DMS153 treated with DMSO at 0.1 percent for 48 hours (cell line): ENCODE measurements at regions not wholly inside any gene's neighbourhood (a gene's known extent, or its start where the extent isn't known, plus 50 kb on each side); places are given as distances from the start of the nearest gene placed in this dataset.

ENCODE experiments used
- DNase-seq: peaks from one replicate; lab custom pipeline; 2025; ENCODE audit not compliant: unreplicated experiment; lab: John Stamatoyannopoulos, UW

GRCh38 chr3:72193771-72194430 is 409.0 kb upstream of the PROK2 start:
- DNase-seq = no peak

GRCh38 chr3:72192572-72192971 is 407.6 kb upstream of the PROK2 start:
- no peak for DNase-seq

- no peak for DNase-seq
Observed at GRCh38 chr3:72191209-72191960, 406.4 kb upstream of the PROK2 start.

GRCh38 chr3:72190050-72190449 is 405.1 kb upstream of the PROK2 start:
- no peak for DNase-seq

GRCh38 chr3:72189339-72189738 is 404.4 kb upstream of the PROK2 start:
- no peak for DNase-seq

- DNase-seq = no peak
Observed at GRCh38 chr3:72188536-72188935, 403.6 kb upstream of the PROK2 start.

DNA sequence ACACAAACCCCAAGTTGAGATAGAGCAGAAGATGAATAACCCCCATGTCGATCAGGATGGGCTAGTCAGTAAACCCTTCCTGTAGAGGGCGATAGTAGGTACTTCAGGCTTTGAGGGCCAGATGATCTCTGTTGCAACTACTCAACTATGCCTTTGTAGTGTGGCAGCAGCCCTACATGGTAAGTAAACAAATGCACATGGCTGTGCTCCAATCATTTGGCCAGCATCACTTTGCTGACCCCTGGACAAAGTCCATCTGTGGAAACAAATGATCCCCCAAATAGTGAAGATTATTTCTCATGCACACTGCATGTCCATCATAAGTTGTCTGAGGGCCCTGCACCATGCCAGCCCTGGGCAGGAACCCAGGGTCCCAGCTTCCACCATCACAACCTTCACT is 402.2 kb upstream of the PROK2 start:
- DNase-seq = no peak

DNA sequence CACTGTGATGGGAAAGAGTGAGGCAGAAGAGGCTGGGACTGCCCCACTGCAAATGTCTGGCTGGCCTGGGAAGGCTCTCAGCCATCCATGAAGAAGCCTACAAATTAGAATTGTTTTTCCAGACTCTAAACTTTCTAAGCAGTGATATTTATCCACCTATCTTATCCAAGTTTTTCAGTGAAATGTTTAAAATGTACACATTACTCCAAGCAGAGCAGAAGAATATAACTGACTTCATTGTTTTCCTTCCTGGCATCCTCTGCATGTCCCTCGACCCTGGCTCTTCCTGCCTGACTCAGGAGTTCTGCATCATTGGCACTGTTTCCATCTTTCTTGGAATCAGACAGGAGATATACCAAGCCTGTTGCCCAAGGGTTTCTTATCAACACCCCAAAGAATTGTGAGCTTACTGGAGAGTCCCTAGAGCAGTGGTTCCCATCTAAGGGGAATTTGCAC is 401.5 kb upstream of the PROK2 start:
- no peak for DNase-seq

DNA sequence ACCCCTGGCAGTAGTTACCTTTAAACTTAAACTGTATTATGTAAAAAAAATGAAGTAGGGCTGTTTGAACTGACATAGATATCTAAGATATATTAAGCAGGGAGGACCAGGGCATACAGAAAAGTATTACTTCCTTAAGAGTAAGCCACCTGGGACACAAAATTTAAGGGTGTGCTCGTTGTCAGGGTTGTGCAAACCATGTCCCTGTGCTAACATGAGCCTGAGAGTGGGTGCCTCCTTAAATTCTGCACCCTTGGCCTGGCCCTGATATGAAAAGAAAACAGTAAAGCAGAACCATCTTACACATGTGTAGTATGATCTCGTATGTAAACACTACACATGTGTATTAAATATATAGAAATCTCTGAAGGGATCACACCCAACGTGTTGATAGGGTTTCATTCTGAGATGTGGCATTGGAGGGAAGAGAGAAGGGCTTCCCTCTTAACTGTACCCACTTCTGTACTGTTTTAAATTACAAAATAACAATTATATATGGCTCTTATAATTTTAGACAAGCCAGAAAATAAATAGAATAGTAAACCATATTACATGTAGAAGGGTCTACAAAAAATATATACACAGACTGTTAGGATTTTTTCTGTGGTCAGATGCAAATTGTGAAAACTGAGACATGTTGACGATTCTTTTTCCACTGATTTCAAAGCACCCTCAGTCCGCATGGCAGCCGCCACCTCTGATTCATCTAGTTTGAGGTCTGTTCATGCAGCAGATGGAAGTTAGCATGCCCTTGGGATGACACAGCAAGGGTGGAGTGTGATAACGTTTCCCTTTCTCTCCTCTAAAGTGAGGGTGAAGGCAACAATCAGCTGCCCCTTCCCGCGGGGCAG is 400.8 kb upstream of the PROK2 start:
- no peak for DNase-seq

- no peak for DNase-seq
Observed at GRCh38 chr3:72183489-72183888, 398.5 kb upstream of the PROK2 start.

DNA sequence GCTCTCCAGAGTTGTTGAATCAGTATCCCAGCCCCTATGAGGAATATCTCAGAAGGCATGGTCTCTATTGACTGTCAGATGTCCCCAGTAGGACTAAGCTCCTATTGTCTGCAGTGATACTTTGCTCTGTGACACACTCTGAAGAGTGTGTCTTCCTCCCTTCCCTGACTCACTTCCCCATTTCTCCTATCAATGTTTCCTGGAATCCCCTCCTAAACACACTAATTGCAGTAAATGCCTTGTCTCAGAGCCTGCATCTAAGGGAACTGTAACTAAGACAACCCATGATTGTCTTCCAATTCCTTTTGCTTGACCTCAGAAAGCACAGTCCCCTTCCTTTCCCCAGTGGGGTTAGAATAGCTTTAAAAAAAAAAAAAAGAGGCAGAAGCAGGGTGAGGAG is 397.3 kb upstream of the PROK2 start:
- DNase-seq = no peak

DNA sequence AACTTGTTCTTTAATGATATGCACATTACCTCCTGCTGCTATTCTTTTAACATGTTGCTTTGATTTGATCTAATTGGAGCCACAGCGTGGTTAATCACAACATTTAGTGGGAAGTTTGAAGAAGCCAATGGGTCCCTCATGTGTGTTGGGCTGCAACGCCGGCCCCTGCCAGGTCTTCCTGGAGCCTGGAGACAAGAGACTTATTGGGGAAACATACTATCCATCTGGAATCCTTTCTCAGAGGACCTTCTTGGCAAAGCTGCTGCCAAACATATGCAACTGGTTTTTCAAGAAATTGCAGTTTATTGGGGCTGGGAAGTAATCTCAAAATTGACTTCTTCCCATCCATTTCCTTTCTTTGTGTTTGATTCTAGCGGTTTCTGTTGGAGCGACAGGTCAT is 396.3 kb upstream of the PROK2 start:
- DNase-seq = no peak

DNA sequence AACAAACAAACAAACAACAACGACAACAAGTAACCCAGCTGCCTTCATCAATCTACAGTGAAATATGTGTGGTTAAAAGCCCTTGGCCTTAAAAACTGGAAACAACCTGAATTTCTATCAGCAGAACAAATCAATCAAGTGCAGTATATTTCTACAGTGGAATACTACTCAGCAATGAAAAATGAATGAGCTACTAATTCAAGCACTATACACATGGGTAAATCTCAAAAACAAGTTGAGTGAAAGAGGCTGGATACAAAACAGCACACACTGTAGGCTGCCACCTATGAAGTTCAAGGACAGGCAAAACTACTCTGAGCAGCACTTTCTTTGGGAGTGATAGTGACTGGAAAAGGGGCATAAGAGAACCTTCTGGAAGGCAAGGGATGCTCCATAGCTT is 395.5 kb upstream of the PROK2 start:
- DNase-seq = no peak

DNA sequence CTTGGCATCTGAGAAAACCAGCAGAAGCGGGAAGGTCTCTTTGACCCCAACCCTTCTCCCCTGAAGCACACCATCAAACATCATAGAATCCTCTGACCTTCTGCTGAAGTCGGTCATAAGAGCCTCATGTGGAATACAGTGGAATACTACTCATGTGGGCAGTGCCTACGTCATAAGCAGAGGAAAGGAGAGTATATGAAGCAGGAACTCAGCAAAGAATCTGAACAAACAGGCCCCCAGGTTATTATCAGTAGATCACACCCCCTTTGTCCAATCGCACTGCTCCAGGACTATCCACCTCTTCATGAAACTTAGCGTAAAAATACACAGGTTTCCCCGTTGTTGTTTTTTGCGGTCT is 394.1 kb upstream of the PROK2 start:
- DNase-seq = no peak

DNA sequence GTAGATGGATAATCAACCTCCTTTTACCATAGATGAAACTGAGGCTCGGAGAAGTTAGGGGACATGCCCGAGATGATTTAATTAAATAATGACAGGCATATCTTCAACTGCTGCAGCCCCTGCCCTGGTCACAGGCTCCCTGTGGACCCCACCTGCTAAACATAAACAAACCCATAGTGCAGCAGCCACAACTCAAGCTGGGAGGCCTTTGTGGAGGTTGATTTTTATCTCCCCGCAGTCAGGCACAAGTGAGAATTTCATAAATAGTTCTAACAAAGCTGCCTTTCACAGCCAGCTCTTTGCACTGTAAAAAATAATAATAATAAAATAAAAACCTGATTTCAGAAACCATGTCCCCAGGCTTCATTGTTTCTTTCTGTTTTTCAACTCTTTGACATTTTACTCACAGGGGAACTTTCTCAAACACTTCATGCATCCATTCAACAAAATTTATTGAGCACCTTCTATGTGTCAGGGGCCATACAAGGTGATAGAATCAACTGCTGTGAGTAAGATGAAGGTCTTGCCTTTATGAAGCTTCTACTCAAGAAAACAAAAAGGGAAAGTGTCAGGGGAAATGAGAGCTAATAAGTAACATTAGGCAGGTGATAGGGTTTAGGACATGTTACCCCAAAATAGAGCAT is 393.6 kb upstream of the PROK2 start:
- DNase-seq = no peak

- peak; percentile 0 for DNase-seq
Observed at GRCh38 chr3:72177075-72178050, 392.4 kb upstream of the PROK2 start.

DNA sequence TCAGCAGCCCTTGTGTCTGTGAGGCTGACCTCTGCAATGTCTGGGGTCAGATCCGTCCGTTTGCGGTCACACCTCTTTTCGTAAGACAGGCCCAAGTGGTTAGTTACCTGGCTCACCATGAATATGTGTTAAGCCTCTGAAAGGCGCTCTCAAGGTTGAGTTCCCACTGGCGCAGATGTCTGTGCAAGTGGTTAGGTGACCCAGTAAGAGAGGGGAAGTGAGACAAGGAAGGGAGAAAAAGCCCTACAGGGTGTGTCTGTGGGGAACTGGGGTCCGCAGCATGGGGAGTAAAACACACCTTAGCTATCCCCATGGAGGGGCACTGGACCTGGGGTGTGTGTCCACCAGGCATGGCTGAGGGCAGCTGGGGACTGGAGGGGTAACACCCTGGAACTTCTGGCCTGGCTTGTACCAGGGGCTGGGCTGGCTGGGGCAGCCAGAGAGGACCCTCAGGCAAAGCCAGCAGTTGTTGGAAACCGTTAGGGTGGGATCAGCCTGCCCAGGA is 391.6 kb upstream of the PROK2 start:
- DNase-seq = no peak

GRCh38 chr3:72175296-72175858 is 390.4 kb upstream of the PROK2 start:
- DNase-seq = no peak

DNA sequence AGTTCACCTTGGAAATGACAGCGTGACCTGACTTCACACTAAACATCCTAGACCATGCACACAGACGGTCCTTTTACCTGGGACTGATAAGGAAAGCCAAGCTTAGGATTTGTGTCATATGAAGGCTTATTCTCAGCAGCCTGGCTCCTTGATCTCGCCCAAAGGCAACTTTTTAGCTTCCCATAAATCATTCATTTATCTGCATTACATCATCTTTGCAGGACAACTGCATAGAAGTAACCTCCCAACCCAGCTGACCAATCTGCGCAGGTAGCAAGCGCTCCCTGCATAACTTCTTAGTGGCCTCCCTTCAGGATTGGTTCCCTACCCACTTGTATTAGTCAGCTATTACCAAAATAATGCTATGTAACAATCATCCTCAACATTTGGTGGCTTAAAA is 389.9 kb upstream of the PROK2 start:
- no peak for DNase-seq

GRCh38 chr3:72174040-72174439 is 389.1 kb upstream of the PROK2 start:
- no peak for DNase-seq
